ENCODE measurements at regions not wholly inside any gene's neighbourhood (a gene's known extent, or its start where the extent isn't known, plus 50 kb on each side); places are given as distances from the start of the nearest gene placed in this dataset.

GRCh38 chr5:143761663-143762062, 50.3 kb upstream of the HMHB1 start:
- no peak for DNase-seq (ENCODE audit: low read depth in 4 of 4, low spot score in 1 of 4)

- no peak for DNase-seq (ENCODE audit: low read depth in 4 of 4, low spot score in 1 of 4)
Measured at GRCh38 chr5:143760755-143761154, 51.2 kb upstream of the HMHB1 start.

DNA sequence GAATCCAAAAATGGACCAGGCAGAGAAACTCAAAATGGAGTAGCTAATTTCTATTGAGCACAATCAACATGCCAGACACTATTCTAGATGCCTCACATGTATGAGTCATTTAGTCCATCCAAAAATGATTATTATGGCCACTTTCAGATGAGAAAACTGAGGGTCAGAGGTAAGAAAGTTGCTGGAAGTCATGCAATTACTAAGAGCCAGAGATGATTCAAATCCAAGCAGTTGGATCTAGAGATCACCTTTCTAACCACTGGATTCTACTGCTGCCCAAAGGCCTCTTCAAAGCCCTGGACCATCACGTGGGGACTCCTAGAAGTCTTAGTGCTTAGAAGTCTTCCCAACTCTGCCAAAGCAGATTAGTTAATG, 51.8 kb upstream of the HMHB1 start:
- no peak for DNase-seq (ENCODE audit: low read depth in 4 of 4, low spot score in 1 of 4)

DNA sequence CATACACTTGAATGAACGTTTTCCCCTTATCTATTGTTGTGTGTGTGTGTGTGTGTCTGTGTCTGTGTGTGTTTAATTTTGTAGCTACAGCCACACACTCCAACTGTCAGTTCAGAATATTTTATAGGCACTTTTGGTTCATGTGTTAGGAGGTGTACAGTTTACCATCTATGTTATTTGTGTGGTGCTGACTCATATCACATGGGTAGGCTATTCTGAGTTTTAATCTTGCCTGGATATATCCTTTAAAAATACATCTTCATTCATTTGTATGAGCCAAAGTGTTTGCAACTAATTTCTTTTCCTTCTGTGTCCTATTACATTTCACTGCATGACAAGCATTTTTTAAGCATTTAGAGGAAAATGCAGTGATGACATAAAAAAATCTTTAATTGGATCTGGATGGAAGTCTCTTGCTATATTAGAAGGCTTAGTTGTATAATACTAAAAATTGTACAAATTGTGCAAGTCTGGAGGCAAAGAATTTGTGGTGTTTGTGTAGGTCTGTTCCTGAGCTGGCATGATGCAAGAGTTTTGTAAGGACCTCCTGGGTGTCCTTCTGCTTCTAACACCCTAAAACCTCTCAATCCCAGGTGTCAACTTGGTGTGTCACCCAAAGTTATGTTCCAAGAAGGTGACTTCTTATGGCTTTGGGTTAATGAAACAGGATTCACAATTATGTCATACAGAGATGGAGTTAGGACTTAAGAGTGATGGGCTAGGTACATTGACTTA, 52.4 kb upstream of the HMHB1 start:
- no peak for DNase-seq (ENCODE audit: low read depth in 4 of 4, low spot score in 1 of 4)

DNA sequence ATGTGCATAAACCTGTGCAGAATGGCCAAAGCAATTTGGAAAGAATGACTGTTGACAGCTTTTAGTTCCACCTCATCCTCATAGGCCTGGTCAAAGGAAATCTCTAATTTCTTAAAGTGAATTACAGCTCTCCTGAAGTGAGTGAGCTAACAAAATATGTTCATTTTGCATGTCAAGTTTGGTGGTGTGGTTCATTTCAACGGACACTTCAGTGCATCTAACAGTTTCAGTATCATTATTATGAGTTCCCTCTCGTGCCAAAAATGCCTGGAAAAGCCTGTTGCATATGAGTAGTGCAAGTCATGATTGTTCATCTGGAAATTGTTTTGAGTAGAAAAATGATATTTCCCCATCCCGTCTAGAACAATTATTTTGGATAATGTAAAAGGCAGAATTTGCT, 53.2 kb upstream of the HMHB1 start:
- DNase-seq (ENCODE audit: low read depth in 4 of 4, low spot score in 1 of 4), result no peak

DNA sequence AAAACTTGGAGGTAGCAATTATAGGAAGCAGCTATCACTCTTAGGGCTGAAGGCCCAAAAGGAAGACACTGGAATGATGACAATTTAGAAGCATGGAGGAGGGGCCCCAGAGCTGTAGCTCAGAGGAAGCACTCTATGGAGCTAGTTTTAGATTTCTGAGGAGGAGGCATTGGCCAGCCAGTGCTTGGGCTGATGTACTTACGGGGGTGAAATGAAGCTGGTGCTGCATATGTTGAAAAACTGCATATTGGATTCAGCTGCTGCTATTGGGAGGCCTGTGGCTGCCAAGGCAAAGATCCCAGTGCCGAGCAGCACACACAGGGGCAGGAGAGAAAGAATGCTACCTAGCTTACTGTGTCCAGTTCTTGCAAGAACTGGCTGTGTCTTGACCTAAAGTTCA, 53.9 kb upstream of the HMHB1 start:
- no peak for DNase-seq (ENCODE audit: low read depth in 4 of 4, low spot score in 1 of 4)

DNA sequence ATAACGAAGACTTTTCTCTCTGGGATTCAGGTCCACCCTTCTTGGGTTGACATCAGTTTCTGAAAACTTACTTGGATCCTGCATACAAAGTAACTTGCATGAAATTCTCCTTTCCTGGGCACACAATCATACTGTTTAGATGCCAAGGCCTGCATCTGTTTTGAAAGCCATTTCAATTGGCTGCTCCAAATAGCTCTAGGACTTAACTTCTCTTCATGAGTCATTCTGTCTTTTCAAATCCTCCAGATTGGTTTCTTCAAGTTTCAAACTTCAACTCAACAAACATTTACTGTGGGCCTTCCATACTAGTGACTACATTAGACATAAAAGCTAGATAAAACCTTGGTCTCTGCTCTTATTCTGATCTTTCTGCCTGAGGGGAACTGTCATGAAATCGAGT, 54.8 kb upstream of the HMHB1 start:
- DNase-seq (ENCODE audit: low read depth in 4 of 4, low spot score in 1 of 4), result no peak

GRCh38 chr5:143755966-143756365, 56.0 kb upstream of the HMHB1 start:
- no peak for DNase-seq (ENCODE audit: low read depth in 4 of 4, low spot score in 1 of 4)

- DNase-seq (ENCODE audit: low read depth in 4 of 4, low spot score in 1 of 4), result no peak
Measured at GRCh38 chr5:143752165-143752850, 59.7 kb upstream of the HMHB1 start.

- DNase-seq (ENCODE audit: low read depth in 4 of 4, low spot score in 1 of 4), result no peak
Measured at GRCh38 chr5:143751342-143751741, 60.6 kb upstream of the HMHB1 start.

GRCh38 chr5:143749581-143750205, 62.3 kb upstream of the HMHB1 start:
- DNase-seq (ENCODE audit: low read depth in 4 of 4, low spot score in 1 of 4), result no peak

DNA sequence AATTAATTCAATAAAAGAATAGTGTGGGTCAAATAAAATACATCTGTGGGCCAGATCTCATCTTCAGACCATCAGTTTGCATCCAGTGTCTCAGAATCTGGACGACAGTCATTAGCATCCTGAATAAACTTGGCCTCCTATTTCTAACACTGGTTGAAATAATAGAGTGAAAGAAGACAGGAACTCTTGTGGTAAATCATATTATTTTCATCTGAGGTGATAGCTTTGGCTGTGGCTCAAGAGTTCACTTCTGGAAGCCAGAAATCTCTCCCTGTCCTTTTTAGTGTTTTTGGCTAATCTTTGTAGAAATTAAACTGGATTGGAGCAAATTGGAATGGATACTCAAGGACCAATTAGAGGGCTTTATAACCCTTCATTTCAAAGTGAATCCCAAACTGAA, 63.4 kb upstream of the HMHB1 start:
- DNase-seq (ENCODE audit: low read depth in 4 of 4, low spot score in 1 of 4), result no peak

GRCh38 chr5:143742951-143743350, 69.0 kb upstream of the HMHB1 start:
- no peak for DNase-seq (ENCODE audit: low read depth in 4 of 4, low spot score in 1 of 4)

- DNase-seq (ENCODE audit: low read depth in 4 of 4, low spot score in 1 of 4), result no peak
Measured at GRCh38 chr5:143741421-143741820, 70.5 kb upstream of the HMHB1 start.

- no peak for DNase-seq (ENCODE audit: low read depth in 4 of 4, low spot score in 1 of 4)
Measured at GRCh38 chr5:143740956-143741355, 71.0 kb upstream of the HMHB1 start.

GRCh38 chr5:143739746-143740145, 72.2 kb upstream of the HMHB1 start:
- DNase-seq (ENCODE audit: low read depth in 4 of 4, low spot score in 1 of 4), result no peak

DNA sequence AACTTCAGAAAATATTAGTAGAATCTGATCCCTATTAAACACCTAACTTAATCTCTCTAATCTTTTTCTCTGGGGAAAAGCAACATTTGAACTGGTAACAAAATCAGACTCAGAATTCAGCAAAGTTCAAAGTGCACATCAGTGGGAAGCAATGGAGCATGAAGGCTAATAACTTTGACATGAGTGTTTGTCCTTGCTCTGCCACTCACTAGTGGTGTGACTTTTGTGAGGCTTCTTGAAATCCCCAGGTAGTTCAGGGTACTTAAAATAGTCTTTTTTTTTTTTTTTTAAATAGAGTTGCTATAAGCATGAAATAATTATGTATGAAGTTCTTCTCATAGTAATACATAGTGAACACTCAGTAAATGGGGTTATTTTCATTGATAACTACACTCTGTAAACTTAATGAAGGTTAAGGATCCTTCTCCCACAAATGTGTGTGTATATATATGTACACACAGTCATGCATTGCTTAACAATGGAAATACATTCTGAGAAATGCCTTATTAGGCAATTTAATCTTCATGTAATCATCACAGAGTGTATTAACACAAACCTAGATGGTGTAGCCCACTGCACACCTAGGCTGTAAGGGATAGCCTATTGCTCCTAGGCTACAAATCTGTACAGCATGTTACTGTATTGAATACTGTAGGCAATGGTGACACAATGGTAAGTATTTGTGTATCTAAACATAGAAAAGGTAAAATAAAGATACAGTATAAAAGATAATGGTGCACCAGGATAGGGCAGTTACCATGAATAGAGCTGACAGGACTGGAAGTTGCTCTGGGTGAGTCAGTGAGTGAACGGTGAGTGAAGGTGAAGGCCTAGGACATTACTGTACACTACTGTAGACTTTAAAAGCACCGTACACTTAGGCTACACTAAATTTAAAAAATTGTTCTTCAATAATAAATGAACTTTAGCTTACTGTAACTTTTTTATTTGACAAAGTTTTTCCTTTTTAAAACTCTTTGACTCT, 73.3 kb upstream of the HMHB1 start:
- no peak for DNase-seq (ENCODE audit: low read depth in 4 of 4, low spot score in 1 of 4)

- no peak for DNase-seq (ENCODE audit: low read depth in 4 of 4, low spot score in 1 of 4)
Measured at GRCh38 chr5:143737062-143737461, 74.9 kb upstream of the HMHB1 start.

DNA sequence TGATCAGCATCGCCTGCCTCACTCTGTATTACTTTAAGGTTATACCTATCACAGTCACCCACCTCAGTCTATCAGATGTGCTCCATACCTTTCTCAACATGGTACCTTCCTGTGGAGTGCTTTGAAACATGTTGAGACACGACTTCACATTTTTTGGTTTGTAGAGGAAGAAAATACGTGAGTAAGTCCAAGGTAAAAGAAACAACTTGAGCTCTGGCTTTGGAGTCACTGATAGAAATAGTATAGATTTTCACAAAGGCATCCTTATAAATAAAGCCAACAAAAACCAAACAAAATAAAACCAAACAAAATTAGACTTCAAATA, 77.5 kb upstream of the HMHB1 start:
- DNase-seq (ENCODE audit: low read depth in 4 of 4, low spot score in 1 of 4), result no peak

DNA sequence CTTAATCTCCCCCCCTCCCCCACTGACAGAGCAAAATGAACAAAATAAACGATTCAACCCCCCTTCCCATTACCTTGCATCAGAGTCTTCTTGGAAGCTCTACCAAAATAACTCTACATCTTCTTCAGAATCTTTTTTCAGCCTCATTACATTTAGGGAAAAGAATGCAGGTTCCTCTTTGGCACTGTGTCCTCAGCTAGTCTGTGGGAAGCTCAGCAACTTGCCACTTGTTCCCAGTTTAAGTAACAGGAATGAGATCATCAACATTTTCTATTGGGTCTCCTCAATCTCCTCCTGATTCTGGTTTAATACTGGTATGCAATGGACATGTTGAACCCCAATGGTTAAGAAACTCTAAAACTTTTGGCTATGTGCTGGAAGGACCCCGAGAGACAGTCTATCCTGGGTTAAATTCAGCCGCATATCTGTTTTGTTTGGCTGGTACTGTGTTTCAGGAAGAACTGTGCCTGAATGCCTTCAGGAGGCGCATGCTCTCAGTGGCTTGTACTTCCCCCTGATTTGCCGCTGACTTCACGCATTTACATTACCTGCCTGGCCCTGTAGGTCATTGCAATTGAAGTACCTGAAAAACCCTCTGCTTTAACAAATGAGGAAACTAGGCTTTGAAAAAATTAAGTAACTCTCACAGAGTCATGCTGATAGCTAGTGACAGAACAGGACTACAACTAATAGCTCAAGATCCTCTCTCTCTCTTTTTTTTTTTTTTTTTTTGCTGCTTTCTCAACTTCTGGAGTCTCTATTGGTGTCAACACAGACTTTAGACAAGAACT, 78.1 kb upstream of the HMHB1 start:
- DNase-seq (ENCODE audit: low read depth in 4 of 4, low spot score in 1 of 4), result no peak

DNA sequence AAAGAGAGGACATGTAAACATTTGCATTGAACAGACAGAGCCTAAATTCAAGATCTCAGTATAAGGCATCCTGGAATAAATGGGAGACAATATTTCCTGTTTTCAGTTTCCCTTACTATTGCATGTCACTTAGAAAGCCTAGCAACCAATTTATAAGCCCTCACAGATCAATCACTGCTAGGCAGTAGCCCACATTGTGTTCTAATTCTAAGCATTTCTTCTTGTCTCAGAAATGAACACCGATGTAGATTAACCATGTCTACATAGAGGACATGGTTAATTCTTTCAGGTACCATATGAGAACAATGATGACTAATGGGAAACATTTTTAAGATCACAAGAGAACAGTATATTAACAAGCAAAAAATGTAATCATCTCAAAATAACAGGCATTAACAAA, 79.6 kb upstream of the HMHB1 start:
- no peak for DNase-seq (ENCODE audit: low read depth in 4 of 4, low spot score in 1 of 4)
